ENCODE measurements at regions not wholly inside any gene's neighbourhood (a gene's known extent, or its start where the extent isn't known, plus 50 kb on each side); places are given as distances from the start of the nearest gene placed in this dataset.

DNA sequence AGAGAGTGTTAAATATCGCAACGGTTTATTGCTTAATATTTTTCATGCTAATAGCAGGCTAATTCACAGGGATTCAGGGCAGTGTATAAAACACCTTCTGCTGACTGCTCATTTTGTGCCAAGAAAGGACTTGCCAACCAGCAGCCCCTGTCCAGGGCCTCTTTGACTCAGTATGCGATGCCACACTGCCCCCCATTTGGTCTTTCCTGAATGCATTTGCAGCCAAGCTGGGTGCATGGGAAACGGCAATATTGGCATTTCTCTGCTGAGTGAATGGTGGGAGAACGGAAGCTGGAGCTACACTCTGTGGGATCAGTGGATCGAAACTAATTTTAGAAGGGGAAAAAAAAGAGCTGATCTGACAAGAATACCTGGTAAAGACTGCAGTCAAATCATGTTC, 152.9 kb upstream of the C16orf82 start:
- DNase-seq (ENCODE audit: low spot score): no peak
- in situ Hi-C loops (cut with MboI; ENCODE audit: low pct_unique_long_range_greater_than_20kb, low sequenced_read_pairs, unreplicated experiment): no loop called here
- TF ChIP-seq, protein P1, sequence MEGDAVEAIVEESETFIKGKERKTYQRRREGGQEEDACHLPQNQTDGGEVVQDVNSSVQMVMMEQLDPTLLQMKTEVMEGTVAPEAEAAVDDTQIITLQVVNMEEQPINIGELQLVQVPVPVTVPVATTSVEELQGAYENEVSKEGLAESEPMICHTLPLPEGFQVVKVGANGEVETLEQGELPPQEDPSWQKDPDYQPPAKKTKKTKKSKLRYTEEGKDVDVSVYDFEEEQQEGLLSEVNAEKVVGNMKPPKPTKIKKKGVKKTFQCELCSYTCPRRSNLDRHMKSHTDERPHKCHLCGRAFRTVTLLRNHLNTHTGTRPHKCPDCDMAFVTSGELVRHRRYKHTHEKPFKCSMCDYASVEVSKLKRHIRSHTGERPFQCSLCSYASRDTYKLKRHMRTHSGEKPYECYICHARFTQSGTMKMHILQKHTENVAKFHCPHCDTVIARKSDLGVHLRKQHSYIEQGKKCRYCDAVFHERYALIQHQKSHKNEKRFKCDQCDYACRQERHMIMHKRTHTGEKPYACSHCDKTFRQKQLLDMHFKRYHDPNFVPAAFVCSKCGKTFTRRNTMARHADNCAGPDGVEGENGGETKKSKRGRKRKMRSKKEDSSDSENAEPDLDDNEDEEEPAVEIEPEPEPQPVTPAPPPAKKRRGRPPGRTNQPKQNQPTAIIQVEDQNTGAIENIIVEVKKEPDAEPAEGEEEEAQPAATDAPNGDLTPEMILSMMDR (IDR thresholded peaks at IDR 0.05; ENCODE audit: extremely low read depth, insufficient read depth, missing control alignments): no peak

DNA sequence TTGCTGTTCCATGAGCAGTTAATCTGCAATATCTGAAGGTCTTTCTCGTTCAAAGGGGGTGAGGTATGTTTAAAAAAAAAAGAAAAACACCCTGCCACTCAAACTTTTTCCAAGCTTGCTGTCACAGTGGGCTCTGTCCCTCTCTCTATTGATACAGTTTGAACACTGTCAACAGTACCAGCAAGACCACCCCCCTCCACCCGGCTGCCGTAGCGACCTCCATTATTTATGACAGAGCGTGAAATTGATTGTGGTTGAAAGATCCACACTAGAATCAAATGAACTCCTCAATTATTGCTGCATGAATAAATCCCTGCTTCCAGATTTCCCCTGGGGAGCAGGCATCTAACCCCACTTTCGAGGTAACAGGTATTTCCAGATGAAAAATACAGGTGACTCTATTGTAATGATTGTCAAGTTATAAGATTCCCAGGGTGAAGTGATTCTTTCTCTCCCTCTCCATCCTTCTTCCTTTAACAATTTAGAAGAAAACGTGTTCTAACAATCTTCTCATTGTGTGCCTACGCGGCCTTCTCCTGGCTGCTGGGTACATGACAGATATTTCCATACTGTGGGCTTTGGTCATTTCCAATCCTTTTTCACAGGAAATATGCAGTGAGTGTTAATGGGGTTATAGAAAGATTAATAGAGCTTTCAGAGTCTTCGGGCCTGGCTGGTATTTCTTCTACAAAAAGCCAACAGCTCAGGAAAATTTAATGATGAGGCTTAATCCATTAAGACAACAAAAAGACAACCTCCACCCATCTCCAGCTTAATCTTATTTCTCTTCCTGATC, 135.7 kb upstream of the C16orf82 start:
- TF ChIP-seq, protein P1 (IDR thresholded peaks at IDR 0.05; ENCODE audit: extremely low read depth, insufficient read depth, missing control alignments): no peak
- DNase-seq (ENCODE audit: low spot score): no peak
- in situ Hi-C loops (cut with MboI; ENCODE audit: low pct_unique_long_range_greater_than_20kb, low sequenced_read_pairs, unreplicated experiment): no loop called here

DNA sequence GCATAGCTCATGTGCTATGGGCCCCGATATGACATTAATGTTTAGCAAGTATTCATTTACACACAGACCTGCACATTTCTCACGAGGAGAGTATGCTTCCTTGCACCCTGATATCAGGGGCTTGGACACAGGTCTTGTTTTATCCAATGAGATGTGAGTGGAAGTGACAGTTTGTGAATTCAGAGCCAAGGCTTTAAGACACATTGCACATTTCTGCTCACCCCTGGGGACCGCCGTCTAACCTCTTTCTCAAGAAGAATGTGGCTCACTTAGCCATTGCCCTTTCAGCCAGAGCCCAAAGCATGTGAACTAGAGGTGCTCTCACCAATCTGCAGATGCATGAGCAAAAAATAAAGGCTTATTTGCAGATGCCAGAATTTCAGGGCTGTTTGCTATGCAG, 116.1 kb upstream of the C16orf82 start:
- no peak for DNase-seq (ENCODE audit: low spot score)
- TF ChIP-seq, protein P1 (IDR thresholded peaks at IDR 0.05; ENCODE audit: extremely low read depth, insufficient read depth, missing control alignments): no peak
- in situ Hi-C loops (cut with MboI; ENCODE audit: low pct_unique_long_range_greater_than_20kb, low sequenced_read_pairs, unreplicated experiment): no loop called here

DNA sequence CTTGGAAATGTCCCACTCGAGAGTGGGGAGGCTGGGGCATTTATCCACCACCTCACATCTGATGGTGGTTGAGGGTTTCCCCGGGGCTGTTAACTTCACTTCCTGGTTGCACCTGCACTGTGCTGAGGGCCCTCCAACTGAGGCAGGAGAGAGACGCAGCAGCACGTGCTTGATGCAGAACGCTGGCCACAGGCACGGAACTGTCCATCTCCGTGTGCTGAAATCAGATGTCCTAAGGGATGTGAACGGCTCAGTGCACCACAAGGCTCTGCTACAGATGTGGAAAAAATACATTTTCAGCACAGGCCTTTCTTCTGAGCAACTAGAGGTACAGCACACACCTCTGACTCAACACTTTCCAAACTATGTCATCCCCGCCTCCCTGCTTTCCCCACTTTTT, 114.8 kb upstream of the C16orf82 start:
- DNase-seq (ENCODE audit: low spot score): no peak
- in situ Hi-C loops (cut with MboI; ENCODE audit: low pct_unique_long_range_greater_than_20kb, low sequenced_read_pairs, unreplicated experiment): no loop called here

DNA sequence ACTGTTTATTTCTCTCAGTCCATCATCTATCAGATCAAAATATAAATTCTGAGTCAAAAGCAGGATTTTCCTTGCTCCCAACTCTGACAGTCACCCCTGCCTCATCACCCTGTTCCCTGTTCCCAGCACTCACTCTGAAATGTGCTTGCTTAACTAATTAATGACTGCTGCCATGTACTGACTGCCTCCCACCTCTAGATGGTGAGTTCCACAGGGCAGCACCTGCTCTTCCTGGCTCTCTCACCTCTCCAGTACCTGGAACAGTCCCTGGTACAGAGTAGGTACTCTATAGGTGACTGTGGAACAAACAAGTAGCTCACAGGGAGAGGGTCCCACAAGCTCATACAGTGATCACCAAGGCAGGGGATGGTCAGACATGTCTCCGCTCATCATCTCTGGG, 114.3 kb upstream of the C16orf82 start:
- in situ Hi-C loops (cut with MboI; ENCODE audit: low pct_unique_long_range_greater_than_20kb, low sequenced_read_pairs, unreplicated experiment): no loop called here
- no peak for DNase-seq (ENCODE audit: low spot score)
- TF ChIP-seq, protein P1 (IDR thresholded peaks at IDR 0.05; ENCODE audit: extremely low read depth, insufficient read depth, missing control alignments): no peak

More for the DNA sequence above, 114.8 kb upstream of the C16orf82 start:
- TF ChIP-seq, protein P1 (IDR thresholded peaks at IDR 0.05; ENCODE audit: extremely low read depth, insufficient read depth, missing control alignments): no peak

DNA sequence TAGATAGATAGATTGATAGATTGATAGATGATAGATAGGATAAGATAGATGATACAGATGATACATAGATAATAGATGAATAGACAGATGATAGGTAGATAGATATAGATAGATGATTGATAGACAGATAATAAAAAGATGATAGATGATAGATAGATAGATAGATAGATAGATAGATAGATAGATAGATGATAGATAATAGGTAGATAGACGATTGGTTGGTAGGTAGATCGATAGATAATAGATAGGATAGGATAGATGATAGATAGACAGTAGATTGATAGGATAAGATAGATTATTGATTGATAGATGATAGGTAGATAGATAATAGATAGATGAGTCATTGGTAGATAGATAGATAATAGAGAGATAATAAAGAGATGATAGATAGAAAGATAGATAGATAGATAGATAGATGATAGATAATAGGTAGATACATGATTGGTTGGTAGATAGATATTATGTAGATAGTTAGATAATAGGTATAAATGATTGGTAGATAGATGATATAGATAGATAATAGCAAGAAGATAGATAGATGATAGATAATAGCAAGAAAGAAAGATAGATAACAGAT, 109.4 kb upstream of the C16orf82 start:
- DNase-seq (ENCODE audit: low spot score): no peak
- TF ChIP-seq, protein P1 (IDR thresholded peaks at IDR 0.05; ENCODE audit: extremely low read depth, insufficient read depth, missing control alignments): no peak
- in situ Hi-C loops (cut with MboI; ENCODE audit: low pct_unique_long_range_greater_than_20kb, low sequenced_read_pairs, unreplicated experiment): no loop called here

Measured in GM13977 (cell line).